ENCODE measurements at regions not wholly inside any gene's neighbourhood (a gene's known extent, or its start where the extent isn't known, plus 50 kb on each side); places are given as distances from the start of the nearest gene placed in this dataset.

- Histone ChIP-seq H3K4me3 (ENCODE audit: low read length) (no peak overlapping the region), H3K9me3 (ENCODE audit: control insufficient read depth, insufficient read depth, low read length) (no peaks in the 10 kb centered on the region), H3K36me3 (ENCODE audit: control insufficient read depth, insufficient read depth, low read length) (no peaks in the 10 kb centered on the region), H3K27me3 (ENCODE audit: control insufficient read depth, insufficient read depth, low read length) (no peaks in the 10 kb centered on the region), H3K27ac (ENCODE audit: low read length) (no peak overlapping the region), H3K4me1 (ENCODE audit: control insufficient read depth, insufficient read depth, low read length) (no peaks in the 10 kb centered on the region)
- WGBS (ENCODE audit: insufficient coverage, insufficient read length), result no CpG with 5 or more reads among the region's 3 CpGs
- DNase-seq (ENCODE audit: low read depth, low spot score), result no peak
These were observed 292.9 kb upstream of the RORA start for GRCh38 chr15:61521953-61522352.

GRCh38 chr15:61519296-61519695 lies 290.2 kb upstream of the RORA start:
- no CpG with 5 or more reads among the region's 1 CpG for WGBS (ENCODE audit: insufficient coverage, insufficient read length)
- Histone ChIP-seq H3K4me1 (ENCODE audit: control insufficient read depth, insufficient read depth, low read length) (no peaks in the 10 kb centered on the region), H3K36me3 (ENCODE audit: control insufficient read depth, insufficient read depth, low read length) (no peaks in the 10 kb centered on the region), H3K27me3 (ENCODE audit: control insufficient read depth, insufficient read depth, low read length) (no peaks in the 10 kb centered on the region), H3K27ac (ENCODE audit: low read length) (no peak overlapping the region), H3K4me3 (ENCODE audit: low read length) (no peak overlapping the region), H3K9me3 (ENCODE audit: control insufficient read depth, insufficient read depth, low read length) (no peaks in the 10 kb centered on the region)
- DNase-seq (ENCODE audit: low read depth, low spot score), result no peak

- Histone ChIP-seq H3K4me3 (ENCODE audit: low read length) (no peak overlapping the region), H3K9me3 (ENCODE audit: control insufficient read depth, insufficient read depth, low read length) (no peaks in the 10 kb centered on the region), H3K36me3 (ENCODE audit: control insufficient read depth, insufficient read depth, low read length) (no peaks in the 10 kb centered on the region), H3K27me3 (ENCODE audit: control insufficient read depth, insufficient read depth, low read length) (no peaks in the 10 kb centered on the region), H3K4me1 (ENCODE audit: control insufficient read depth, insufficient read depth, low read length) (no peaks in the 10 kb centered on the region), H3K27ac (ENCODE audit: low read length) (no peak overlapping the region)
- WGBS (ENCODE audit: insufficient coverage, insufficient read length), result no CpG with 5 or more reads among the region's 7 CpGs
- DNase-seq (ENCODE audit: low read depth, low spot score), result no peak
These were observed 289.3 kb upstream of the RORA start for GRCh38 chr15:61518191-61518950.

- Histone ChIP-seq H3K36me3 (ENCODE audit: control insufficient read depth, insufficient read depth, low read length) (no peaks in the 10 kb centered on the region), H3K4me3 (ENCODE audit: low read length) (no peak overlapping the region), H3K27me3 (ENCODE audit: control insufficient read depth, insufficient read depth, low read length) (no peaks in the 10 kb centered on the region), H3K4me1 (ENCODE audit: control insufficient read depth, insufficient read depth, low read length) (no peaks in the 10 kb centered on the region), H3K27ac (ENCODE audit: low read length) (no peak overlapping the region), H3K9me3 (ENCODE audit: control insufficient read depth, insufficient read depth, low read length) (no peaks in the 10 kb centered on the region)
- no peak for DNase-seq (ENCODE audit: low read depth, low spot score)
- no CpG with 5 or more reads among the region's 3 CpGs for WGBS (ENCODE audit: insufficient coverage, insufficient read length)
These were observed 288.7 kb upstream of the RORA start for GRCh38 chr15:61517776-61518175.

- DNase-seq (ENCODE audit: low read depth, low spot score), result no peak
These were observed 288.2 kb upstream of the RORA start for GRCh38 chr15:61517335-61517734.

GRCh38 chr15:61511756-61512155 lies 282.7 kb upstream of the RORA start:
- no CpG with 5 or more reads among the region's 1 CpG for WGBS (ENCODE audit: insufficient coverage, insufficient read length)
- Histone ChIP-seq H3K27ac (ENCODE audit: low read length) (no peak overlapping the region), H3K9me3 (ENCODE audit: control insufficient read depth, insufficient read depth, low read length) (no peaks in the 10 kb centered on the region), H3K4me1 (ENCODE audit: control insufficient read depth, insufficient read depth, low read length) (no peaks in the 10 kb centered on the region), H3K4me3 (ENCODE audit: low read length) (no peak overlapping the region), H3K36me3 (ENCODE audit: control insufficient read depth, insufficient read depth, low read length) (no peaks in the 10 kb centered on the region), H3K27me3 (ENCODE audit: control insufficient read depth, insufficient read depth, low read length) (no peaks in the 10 kb centered on the region)
- DNase-seq (ENCODE audit: low read depth, low spot score), result no peak

More at GRCh38 chr15:61517335-61517734, 288.2 kb upstream of the RORA start:
- H3K4me3 ChIP-seq (ENCODE audit: low read length), result no peak overlapping the region
- no peaks in the 10 kb centered on the region for H3K27me3 ChIP-seq (ENCODE audit: control insufficient read depth, insufficient read depth, low read length)
- no peaks in the 10 kb centered on the region for H3K4me1 ChIP-seq (ENCODE audit: control insufficient read depth, insufficient read depth, low read length)
- no peak overlapping the region for H3K27ac ChIP-seq (ENCODE audit: low read length)
- H3K9me3 ChIP-seq (ENCODE audit: control insufficient read depth, insufficient read depth, low read length), result no peaks in the 10 kb centered on the region
- H3K36me3 ChIP-seq (ENCODE audit: control insufficient read depth, insufficient read depth, low read length), result no peaks in the 10 kb centered on the region

- H3K36me3 ChIP-seq (ENCODE audit: control insufficient read depth, insufficient read depth, low read length), result no peaks in the 10 kb centered on the region
- no peak overlapping the region for H3K4me3 ChIP-seq (ENCODE audit: low read length)
- H3K27ac ChIP-seq (ENCODE audit: low read length), result no peak overlapping the region
- H3K27me3 ChIP-seq (ENCODE audit: control insufficient read depth, insufficient read depth, low read length), result no peaks in the 10 kb centered on the region
- WGBS (ENCODE audit: insufficient coverage, insufficient read length), result no CpG with 5 or more reads among the region's 3 CpGs
- DNase-seq (ENCODE audit: low read depth, low spot score), result no peak
- no peaks in the 10 kb centered on the region for H3K9me3 ChIP-seq (ENCODE audit: control insufficient read depth, insufficient read depth, low read length)
- H3K4me1 ChIP-seq (ENCODE audit: control insufficient read depth, insufficient read depth, low read length), result no peaks in the 10 kb centered on the region
These were observed 282.0 kb upstream of the RORA start for GRCh38 chr15:61511089-61511488.

GRCh38 chr15:61509327-61509840 lies 280.3 kb upstream of the RORA start:
- H3K9me3 ChIP-seq (ENCODE audit: control insufficient read depth, insufficient read depth, low read length), result no peaks in the 10 kb centered on the region
- no peaks in the 10 kb centered on the region for H3K4me1 ChIP-seq (ENCODE audit: control insufficient read depth, insufficient read depth, low read length)
- no peak overlapping the region for H3K27ac ChIP-seq (ENCODE audit: low read length)
- WGBS (ENCODE audit: insufficient coverage, insufficient read length), result no CpG with 5 or more reads among the region's 7 CpGs
- no peak overlapping the region for H3K4me3 ChIP-seq (ENCODE audit: low read length)
- no peak for DNase-seq (ENCODE audit: low read depth, low spot score)
- no peaks in the 10 kb centered on the region for H3K36me3 ChIP-seq (ENCODE audit: control insufficient read depth, insufficient read depth, low read length)
- no peaks in the 10 kb centered on the region for H3K27me3 ChIP-seq (ENCODE audit: control insufficient read depth, insufficient read depth, low read length)

GRCh38 chr15:61503383-61503969 lies 274.4 kb upstream of the RORA start:
- Histone ChIP-seq H3K27ac (ENCODE audit: low read length) (no peak overlapping the region), H3K27me3 (ENCODE audit: control insufficient read depth, insufficient read depth, low read length) (no peaks in the 10 kb centered on the region), H3K4me3 (ENCODE audit: low read length) (no peak overlapping the region), H3K4me1 (ENCODE audit: control insufficient read depth, insufficient read depth, low read length) (peaks cover 2% of the 10 kb centered on the region; the same call in 1 of the 2 replicates), H3K9me3 (ENCODE audit: control insufficient read depth, insufficient read depth, low read length) (no peaks in the 10 kb centered on the region), H3K36me3 (ENCODE audit: control insufficient read depth, insufficient read depth, low read length) (no peaks in the 10 kb centered on the region)
- DNase-seq (ENCODE audit: low read depth, low spot score), result no peak

- Histone ChIP-seq H3K36me3 (ENCODE audit: control insufficient read depth, insufficient read depth, low read length) (no peaks in the 10 kb centered on the region), H3K27me3 (ENCODE audit: control insufficient read depth, insufficient read depth, low read length) (no peaks in the 10 kb centered on the region), H3K9me3 (ENCODE audit: control insufficient read depth, insufficient read depth, low read length) (no peaks in the 10 kb centered on the region), H3K27ac (ENCODE audit: low read length) (no peak overlapping the region), H3K4me1 (ENCODE audit: control insufficient read depth, insufficient read depth, low read length) (peaks cover 2% of the 10 kb centered on the region; the same call in 1 of the 2 replicates), H3K4me3 (ENCODE audit: low read length) (no peak overlapping the region)
- no peak for DNase-seq (ENCODE audit: low read depth, low spot score)
- WGBS (ENCODE audit: insufficient coverage, insufficient read length), result no CpG with 5 or more reads among the region's 12 CpGs
These were observed 272.8 kb upstream of the RORA start for GRCh38 chr15:61501815-61502389.

All from iPS DF 6.9 (cell line).